Adrenal gland (tissue), 5 donors: ENCODE measurements at regions not wholly inside any gene's neighbourhood (a gene's known extent, or its start where the extent isn't known, plus 50 kb on each side); places are given as distances from the start of the nearest gene placed in this dataset.
"Not testable (repeated sequence)": the region's sequence is repeated elsewhere in the genome, so short reads cannot be mapped to it uniquely, and the experiment has no call there.

Experiments
- CTCF ChIP-seq, 6 experiments: fragments of 450-650 bp in 4 of 6; fragments of 200-600 bp in 2 of 6; sonication (generic) in 1 of 6; IDR thresholded peaks; 1 replicate in 5 of 6; 2 replicates in 1 of 6; pipeline versions ENCODE4 v1.5.1 to v1.8.0; 2016 to 2021; ENCODE audit warnings: antibody characterized with exemption in 6 of 6, mild to moderate bottlenecking in 2 of 6, moderate library complexity in 1 of 6
- POLR2A ChIP-seq, 2 donors: fragments of 450-650 bp; IDR thresholded peaks; one replicate each; pipeline ENCODE4 v1.6.1; 2017; ENCODE audit warnings: antibody characterized with exemption in 2 of 2, mild to moderate bottlenecking in 2 of 2, moderate library complexity in 1 of 2
- donor health status: DM: no; HTN: no; CAD: no.

- not testable (repeated sequence) for TF ChIP-seq CTCF, POLR2A (IDR thresholded peaks at IDR 0.05)
Measured at GRCh38 chr18:29360659-29361058, 1183.7 kb upstream of the CDH2 start.
